Activated CD4-positive, alpha-beta T cell treated with anti-CD3 and anti-CD28 coated beads for 48 hours (primary cell): ENCODE measurements at regions not wholly inside any gene's neighbourhood (a gene's known extent, or its start where the extent isn't known, plus 50 kb on each side); places are given as distances from the start of the nearest gene placed in this dataset.
A peak's percentile ranks its signal among the peaks of the same experiment; 100 is the strongest.

Source experiments
- DNase-seq: peaks from one replicate; pipeline ENCODE4 v3.0.0-alpha.2; 2020

DNA sequence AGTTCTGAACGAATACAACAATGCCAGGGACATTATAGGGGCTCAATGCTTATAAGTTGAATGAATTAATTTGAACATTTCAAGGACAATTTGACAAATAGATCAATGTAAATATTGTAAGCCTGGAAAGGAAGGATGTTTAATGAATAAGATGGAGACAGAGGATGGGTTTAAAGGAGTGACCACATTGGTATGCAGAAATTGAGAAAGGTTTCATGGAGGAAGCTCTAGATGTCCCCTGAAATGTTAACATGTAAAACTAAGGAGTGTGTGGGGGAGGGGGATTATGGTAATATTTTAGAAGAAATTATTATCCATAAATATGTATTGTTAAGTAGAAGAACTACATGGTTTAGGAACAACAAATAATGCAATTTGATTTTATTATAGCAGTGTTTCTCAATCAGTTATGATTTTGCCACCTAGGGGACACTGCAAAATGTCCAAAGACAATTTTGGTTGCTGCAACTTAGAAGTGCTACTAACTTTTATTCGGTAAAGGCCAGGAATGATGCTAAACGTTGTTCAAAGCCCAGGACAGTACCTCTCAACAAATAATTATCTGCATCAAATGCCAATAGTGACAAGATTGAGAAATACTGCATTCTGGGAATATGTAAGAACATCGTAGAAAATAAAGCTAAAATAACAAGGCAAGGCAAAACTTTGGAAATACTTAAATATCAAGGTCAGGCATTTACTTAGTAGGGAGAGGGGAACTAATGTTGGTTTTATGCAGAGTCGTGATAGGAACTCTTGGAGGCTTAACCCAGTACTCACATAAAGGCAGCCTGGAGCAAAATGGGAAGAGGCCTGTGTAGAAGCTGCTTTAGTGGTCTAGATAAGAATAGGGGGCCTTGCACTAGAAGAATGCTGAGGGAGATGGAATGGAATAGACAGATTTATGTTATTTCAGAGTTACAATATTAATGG lies 686.9 kb upstream of the CITED2 start:
- DNase-seq = no peak

DNA sequence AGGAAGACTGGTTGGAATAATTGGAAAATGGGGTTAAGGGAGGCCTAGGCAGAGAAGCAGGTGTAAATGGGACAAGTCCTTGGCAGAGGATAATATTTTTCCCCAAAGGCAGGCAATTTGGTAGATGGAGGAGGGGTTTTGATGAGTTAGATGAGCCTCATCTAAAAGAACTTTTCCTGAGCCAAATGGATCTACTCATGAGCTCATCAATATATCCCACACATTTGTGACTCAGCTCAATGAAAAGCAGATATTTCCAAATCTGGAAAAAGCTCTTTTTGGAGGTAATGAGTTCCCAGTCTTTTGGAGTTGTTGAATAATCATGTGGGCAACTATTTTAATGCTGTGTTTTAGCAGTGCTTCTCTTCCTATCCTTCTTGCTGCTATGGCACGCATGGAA lies 685.5 kb upstream of the CITED2 start:
- DNase-seq = no peak

DNA sequence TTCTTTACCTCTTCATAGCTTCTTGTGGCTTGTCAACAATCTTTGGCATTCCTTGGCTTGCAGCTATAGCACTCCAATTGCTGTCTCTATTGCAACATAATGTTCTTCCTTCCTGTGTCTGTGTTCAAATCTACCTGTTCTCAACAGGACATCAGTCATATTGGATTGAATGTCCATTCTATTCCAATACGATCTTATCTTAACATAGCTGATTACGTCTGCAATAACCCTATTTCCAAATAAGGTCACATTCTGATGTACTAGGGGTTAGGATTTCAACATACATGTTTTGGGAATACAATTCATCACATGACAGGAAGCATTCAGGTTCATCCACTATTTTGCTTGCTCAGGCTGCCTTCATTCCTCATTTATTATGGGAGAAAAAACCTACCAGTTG lies 684.4 kb upstream of the CITED2 start:
- no peak for DNase-seq

DNA sequence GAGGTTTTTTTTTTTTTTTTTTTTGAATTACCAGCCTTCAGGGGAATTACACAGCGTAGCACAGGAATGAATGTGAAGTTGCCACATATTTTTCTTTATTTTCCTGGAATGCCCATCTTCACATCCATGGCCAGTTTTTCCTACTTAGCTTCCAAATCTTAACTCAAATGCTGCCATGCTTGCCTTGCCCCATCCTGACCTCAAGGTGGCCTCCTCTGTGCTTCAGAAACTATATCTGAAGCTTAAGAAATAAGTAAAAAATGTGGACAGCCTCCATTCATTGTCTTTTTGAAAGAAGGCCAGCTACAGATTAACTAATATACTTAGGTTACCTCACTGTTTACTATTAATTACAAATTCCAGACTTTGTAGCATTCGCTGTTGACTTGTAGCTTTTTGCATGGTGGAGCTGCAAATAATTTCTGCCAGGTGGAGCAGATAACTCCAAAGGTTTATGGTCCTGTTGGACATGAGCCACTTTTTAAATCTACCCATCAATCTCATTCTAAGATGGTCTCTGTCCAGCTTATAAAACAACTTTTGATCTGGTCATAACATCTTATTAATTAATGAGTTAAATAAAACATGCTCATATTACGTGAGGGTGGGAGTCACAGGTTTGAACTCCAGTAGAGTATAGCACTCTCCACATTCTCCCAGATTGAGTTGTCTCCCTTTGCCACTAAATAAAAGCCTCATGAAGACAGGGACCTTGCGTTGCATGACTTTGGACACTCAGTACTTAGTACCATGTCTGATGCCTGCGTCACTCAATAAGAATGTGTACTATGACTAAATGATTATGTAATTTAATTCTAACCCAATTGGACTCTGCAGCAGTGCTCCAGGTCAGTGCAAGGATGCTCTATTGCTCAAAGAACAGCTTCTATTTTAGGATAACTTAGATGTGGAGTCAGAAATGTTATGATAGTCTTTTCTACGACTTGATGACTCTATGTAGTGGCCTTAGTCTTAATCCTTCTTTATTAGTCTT lies 678.6 kb upstream of the CITED2 start:
- DNase-seq = peak; percentile 1

- no peak for DNase-seq
Observed at GRCh38 chr6:140051521-140052512, 677.4 kb upstream of the CITED2 start.

- DNase-seq = no peak
Observed at GRCh38 chr6:140050101-140050995, 675.9 kb upstream of the CITED2 start.

GRCh38 chr6:140049251-140049650 lies 674.8 kb upstream of the CITED2 start:
- DNase-seq = no peak

DNA sequence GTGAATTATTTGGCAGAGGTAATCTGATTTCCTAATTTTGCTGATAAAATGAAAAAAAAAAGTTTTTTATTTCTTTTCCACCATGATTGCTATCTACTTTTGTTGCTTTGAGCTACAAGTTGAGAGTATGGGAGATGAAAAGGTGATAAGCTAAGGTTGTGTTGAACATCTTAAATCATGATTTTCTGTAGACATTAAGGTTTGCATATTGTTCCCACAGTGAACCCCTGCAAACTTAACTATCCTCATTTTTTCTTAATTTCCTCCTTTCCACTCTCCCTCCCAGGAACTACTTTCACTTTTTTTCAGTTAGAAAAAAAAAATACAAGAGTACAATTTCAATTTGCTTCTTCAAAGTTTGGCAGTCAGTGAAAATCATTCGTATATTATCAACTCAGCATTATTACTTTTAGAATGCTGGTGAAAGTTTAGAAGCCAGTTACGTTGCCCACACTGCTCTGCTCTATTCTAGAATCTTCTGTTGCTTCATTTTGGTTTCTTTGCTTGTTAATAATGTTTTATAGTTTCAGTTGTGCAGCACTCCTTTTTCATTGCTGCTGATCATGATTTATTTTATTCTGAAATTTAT lies 673.8 kb upstream of the CITED2 start:
- no peak for DNase-seq

- no peak for DNase-seq
Observed at GRCh38 chr6:140047321-140047720, 672.9 kb upstream of the CITED2 start.

- DNase-seq = no peak
Observed at GRCh38 chr6:140046016-140046632, 671.7 kb upstream of the CITED2 start.

- no peak for DNase-seq
Observed at GRCh38 chr6:140045116-140045515, 670.7 kb upstream of the CITED2 start.

GRCh38 chr6:140044626-140045025 lies 670.2 kb upstream of the CITED2 start:
- no peak for DNase-seq

DNA sequence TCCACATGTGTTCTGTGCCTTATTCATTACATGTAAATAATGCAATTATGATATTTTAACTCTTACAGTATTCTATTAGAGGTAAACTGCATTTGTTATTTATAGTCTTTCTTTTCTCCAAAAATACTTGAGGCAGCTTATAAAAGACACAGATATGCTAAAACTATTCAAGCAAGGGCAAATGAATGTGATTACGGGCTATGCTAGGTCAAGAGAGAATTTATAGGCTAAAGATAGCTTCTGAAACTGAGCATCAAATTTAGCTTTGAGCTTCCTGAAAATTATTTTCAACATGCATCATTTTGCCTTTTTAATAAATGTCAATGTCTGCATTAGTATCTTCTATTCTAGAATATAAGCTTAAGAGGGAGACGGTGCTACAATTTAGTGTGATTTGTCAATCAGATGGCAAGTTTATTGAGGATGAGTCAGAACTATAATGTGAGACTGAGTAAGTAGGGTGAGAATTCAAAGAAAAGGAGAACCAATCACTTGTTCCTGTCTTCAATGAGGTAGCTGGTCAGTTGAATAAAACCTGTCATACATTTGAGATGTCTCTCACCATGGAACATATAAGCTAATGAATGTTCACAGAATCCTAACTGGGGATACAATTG lies 669.4 kb upstream of the CITED2 start:
- no peak for DNase-seq

DNA sequence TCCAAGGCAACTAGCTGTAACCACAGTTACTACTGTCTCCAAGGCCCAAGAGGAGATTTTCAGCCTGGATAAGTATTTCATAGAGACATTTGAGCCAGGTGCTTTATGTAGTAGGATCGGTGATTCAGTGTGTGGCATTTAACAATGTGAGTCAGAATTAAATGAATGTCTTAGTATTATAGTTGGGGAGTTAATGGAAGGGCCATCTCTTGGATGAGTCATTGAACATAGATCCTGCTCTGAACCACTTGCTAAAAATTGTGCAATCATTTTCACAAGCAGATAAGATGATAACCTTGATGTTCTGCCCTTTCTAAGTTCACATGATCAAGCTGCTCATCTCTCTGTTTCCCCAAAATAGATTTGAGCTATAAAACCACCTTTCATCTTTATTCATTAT lies 668.9 kb upstream of the CITED2 start:
- no peak for DNase-seq

DNA sequence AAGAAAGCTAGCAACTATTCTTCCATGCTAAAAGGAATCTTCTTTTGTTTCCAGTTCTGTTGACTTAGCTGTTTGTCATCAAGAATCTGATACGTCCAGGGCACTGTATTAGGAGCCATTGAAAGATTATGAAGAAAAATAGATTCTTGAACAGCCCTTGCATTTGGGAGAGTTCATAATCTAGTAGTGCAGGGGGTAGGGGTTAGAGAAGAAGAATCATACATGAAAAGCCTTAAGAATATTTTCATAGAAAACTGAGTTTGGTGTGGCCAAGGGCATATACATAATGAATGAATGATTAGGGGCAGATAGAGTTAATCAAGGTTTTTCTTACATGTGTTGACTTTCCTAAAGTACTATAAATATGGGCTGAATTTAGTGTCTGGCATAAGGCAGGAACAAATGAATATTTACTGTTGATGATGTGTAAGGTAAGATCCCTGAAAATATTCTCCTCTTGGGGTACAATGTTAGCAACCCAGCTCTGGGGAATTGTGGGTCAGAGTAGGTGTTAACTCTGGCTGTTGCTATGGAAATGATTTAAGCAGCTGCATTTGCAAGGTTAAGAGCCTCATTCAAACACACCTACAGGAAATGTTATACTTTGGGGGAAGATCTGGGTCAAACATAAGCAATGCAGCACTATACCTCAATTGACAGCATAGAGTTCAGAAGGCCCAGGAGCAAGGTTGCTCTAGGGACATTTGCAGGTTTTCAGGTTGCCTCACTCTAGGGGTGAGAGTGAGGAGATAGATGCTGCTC lies 667.3 kb upstream of the CITED2 start:
- no peak for DNase-seq

DNA sequence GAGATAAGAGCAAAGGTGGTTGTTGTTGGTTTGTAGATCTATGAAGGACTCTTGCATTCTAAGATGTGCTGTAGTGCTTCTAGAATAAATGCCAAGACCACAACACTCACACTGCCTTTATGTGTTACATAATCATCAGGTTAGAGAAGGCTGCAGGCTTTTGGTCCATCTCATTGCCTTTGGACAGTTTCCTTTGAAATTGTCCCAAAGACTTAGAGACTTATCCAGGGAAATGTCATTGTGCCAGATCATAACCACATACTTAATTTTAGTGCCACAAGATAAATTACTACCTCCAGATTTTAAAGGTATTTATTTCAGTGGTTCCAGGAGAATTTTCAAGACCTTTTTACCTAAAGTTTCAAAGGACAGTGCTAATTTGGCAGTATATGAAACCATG lies 666.6 kb upstream of the CITED2 start:
- no peak for DNase-seq

DNA sequence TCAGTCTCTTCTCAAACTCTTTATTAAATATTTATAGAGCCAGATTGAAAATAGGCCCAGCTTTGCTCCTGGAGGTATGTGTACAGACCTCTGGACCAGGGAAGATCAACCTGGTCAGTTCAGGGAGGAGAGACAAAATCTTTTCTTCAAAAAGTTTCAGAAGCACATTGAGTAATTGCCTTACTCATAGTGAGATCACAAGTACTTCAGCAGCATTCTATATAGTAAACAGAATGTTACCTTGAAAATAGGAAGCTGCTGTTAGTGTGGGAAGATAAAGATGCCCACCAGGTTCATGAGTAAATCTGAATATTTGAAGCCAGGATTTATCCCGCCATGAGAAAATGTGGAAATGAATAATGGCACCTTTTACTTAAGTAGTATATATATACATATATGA lies 665.9 kb upstream of the CITED2 start:
- no peak for DNase-seq

DNA sequence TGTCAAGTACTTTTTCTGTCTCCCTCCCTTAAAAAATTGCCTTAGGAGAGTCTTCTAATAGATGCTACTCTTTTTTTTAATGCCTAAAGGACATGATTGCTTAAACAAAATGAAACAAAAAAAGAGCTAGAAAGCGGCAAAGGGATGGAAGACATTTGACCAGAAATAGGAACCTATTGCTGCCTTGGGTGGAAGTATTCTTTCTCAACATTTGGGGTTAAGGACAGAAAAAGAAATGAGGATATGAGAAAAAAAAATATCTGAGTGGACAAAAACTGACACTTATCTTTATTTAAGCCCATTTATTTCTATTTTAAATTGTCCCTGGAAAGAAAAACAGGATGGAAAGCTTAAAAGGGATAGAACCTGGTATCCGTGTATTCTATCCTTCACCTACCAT lies 664.9 kb upstream of the CITED2 start:
- no peak for DNase-seq

GRCh38 chr6:140036196-140036595 lies 661.7 kb upstream of the CITED2 start:
- DNase-seq = no peak
